Dermis microvascular lymphatic vessel endothelial cell (primary cell): ENCODE measurements at regions not wholly inside any gene's neighbourhood (a gene's known extent, or its start where the extent isn't known, plus 50 kb on each side); places are given as distances from the start of the nearest gene placed in this dataset.

Experiments
- DNase-seq, 2 donors: peaks; one replicate each; pipeline versions ENCODE4 v3.0.0 to v3.0.0-alpha.2; 2010; ENCODE audit warnings: low read depth in 2 of 2

DNA sequence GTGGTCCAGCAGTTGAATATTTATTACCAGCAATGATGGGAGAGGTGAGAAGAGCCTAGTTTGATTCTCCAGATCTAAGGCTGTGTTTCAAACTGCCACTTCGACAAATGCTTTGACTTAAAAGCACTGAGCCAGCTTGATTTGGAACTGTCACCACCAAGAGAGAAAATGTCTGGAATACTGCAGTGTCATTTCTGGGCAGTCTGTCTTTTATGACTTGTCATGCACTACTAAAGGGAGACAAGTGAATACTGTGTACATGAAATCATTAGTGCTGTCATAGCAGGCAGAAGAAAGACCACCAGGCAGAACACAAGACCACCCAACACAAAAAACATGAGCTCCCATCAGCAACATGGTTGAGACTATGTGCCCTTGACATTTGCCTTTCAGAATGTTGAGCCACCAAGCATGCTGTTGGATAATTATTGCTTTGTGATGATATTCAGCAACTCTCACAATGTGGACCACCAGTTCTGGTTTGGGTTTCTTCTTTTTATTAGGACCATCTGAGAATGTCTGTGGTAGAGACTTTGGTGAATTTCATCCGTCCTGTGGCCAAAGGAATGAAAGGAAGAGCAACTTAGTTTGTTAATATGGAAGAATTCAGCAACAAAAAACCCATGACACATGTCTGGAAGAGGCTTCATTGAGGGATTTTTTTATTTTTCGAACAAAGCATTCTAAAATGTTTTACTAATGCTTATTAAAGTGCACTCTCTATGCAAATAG lies 125.8 kb downstream of the NTMT2 start:
- DNase-seq: no peak

DNA sequence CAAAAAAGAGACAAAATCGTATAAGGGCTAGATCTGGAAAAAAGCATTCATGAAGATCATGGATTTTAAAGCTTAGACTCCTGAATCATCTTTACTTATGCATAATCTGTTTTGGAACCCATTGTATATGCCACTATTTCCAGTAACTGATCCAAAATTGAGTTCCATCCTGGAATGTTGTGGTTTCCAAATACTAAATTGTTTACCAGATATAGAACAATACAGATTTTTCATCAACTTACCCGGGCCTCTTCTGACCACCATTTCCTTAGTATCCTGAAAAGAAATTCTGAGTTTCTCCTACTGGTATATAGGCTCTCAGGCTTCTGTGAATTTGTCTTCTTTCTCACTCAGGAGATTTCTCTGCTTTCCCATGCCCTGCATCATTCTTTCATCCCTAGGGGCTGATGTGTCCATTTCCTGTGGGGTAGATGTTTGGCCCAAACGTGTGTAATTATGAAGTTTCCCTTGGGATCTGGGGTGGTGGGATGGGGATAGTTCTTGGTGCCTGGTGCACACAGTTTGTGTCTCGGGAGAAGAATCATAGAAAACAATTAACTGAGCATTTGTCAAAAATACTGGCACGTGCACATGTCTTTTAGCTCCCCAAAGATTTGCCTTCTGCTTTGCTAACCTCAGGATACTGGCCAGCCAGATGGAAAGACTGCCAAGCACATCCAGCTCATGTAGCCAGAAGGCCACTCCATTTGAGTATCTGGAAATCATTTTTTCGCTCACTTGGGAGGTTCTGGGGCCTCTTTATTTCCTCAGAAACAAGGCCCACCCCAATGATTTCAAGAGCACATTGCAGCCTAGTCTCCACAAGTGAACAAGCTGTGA lies 127.8 kb downstream of the NTMT2 start:
- no peak for DNase-seq

DNA sequence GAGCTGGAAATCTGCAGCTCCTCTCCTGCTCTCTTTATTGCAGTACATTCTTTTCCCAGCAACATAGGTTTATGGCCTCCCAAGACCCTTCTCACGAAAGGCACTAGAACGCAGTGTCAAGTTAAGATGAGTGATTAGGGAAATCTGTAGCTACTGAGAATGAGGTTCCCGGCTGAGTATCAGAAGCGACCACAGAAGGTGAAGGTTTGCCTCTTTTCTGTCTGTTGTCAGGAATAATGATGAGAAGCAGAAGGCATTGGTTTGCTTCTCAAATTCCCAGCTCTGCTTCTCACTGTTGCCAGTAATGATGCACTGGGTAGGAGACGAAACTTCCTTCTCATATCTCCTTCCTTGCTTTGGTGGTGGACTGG lies 128.4 kb downstream of the NTMT2 start:
- no peak for DNase-seq

DNA sequence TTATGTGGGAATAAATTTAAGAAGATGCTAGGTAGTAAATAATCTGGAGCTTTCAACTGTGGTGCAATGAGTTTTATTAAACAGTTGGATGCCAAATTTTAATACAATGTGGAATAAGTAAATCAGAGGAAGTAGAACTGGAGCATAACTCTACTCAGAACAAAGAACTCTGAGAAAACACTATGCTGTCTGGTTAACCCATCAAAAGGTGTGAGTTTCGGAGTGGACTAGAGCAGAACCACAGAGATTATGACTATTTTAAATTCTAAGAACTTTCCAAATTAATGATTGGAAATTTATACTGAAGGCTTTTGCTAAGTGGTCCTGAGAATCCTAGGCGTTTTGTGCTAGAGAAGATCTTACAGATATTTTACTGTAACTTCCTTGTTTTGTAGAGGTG lies 132.2 kb downstream of the NTMT2 start:
- no peak for DNase-seq

DNA sequence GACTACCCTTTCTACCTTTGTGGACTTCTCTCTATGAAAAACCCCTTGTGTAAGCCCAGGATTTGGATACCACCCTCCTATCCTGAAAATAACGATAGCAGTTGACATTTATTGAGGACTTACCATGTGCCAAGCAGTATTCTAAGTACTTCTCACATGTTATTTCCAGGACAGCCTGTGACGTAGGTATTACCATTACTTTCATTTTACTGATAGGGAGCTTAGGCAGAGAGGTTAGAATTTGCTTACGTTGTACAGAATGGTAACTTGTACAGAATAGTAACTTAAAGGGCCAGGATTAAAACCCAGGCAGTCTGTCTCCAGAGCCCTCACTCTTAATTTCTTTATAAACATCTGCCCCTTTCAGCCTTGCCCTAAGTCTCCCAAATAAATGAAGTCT lies 138.3 kb downstream of the NTMT2 start:
- no peak for DNase-seq

DNA sequence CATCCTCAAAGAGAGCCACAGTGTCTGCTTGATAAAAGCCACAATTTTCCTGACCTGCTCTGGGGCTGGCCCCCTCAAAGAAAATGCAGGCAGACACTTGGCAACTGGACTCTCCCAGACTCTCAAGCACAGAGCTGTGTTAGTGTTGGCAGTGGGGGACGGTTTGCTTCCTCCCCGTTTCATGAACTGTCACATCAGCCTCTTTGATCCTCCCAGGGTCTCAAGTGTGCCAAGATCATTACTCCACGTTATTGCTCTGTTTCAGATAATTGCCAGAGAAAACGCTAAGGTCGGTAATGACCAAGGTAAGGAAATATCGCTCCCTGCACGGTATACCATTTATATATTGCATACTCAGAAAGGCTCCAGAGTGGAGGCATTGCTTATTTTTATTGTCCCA lies 138.8 kb downstream of the NTMT2 start:
- DNase-seq: no peak

DNA sequence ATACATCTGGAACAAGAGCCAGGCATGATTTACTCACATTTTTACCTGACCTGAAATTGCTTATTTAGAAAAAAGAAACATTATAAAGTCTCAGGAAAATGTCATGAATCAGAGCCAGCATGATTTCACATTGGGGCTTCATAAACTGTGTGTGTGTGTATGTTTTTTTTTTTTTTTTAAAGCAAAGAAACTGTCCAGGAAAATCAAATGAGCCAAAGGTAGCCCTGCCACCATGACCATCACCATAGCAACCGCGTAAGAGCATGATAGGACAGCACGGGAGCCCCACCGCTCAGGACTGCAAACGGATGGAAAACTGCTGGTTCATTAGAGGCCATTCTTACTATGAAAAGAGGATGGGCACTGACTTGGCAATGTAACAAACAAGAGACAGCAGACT lies 139.2 kb downstream of the NTMT2 start:
- DNase-seq: no peak

DNA sequence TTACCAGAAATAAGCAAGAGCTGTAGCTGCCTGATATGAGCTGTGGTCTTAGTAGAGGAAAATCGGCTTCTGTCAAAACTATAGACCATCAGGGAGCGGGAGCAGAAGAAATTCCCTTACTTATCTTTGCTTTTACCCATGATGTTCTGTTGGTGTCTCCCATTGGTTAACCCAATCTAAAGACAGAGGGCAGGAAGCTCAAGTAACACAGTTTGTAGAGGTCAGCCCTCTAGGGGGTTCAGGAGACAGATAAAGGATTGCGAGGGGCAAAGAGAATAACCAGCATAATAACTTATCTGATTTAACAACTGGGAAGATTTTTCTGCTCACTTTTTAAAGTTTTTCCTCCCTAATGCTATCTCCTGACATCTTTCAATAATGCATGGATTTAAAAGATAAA lies 142.4 kb downstream of the NTMT2 start:
- DNase-seq: no peak

DNA sequence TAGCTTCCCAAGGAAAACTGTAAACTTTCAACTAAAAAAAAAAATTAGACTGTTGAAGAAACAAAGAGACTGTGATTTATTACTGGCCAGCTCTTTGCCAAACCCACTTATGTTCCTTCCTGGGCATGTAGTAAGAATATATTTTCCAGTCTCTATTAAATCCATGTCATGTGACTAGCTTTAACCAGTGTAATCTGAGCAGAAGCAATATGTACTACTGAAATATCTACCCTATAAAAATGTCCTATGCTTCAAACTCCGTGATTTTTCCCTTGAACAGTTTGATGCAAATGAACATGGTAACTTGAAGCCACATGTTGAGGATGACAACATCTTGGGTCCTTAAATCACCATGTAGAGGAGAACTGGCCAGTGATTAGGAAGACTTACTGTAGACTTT lies 144.5 kb downstream of the NTMT2 start:
- DNase-seq: no peak

DNA sequence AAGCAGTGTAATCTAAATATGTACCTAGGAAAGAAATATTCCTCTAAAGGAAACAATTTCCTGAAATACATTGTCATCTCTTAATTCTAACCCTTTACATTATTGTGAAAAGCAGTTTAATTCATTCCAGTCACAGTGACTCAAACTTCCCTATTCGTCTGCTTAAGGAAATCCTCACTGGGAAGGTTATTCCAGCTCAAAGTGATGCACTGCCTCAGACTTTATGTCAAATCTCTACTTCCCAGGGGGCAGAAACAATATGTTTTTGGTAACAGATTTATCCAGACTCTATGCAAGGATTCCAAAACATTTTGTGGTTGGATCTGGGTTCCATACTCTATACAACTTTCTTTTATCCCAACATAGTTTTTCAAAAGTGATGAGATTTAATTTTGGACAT lies 145.2 kb downstream of the NTMT2 start:
- DNase-seq: no peak

DNA sequence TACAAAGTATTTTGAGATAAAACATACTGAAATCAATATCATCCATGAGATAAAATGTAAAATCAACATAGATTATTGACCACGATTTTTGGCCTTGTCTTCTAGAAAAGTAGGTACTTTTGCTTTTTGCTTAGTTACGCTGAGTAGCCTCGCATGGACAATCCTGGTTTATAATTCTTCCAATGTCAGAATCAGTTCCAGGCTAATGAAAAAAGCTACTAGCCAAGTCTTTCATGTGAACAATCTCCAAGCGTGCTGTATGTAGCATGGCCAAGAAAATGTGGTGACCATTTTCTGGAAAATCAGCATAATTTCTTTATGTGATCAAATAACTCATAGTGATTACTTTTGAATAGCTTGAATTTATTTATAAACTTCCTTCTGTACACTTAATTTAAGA lies 145.8 kb downstream of the NTMT2 start:
- no peak for DNase-seq

DNA sequence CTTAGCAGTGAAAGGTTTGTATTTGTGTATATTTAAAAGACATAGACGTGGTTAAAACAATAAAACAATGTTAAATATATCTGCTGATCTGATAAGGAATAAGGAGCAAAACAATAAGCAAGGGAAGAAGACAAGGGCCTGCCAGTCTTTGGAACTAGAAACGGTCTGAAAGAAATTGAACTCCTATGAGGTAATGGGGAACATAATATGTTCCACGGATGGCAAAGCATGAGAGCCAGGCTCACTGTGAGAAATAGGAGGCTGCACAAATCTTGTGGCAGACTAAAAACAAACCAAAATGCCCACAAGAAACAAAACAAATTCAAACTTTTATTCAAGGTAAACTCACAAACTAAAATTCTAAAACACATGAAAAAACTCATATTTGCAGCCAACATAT lies 150.5 kb downstream of the NTMT2 start:
- DNase-seq: no peak

DNA sequence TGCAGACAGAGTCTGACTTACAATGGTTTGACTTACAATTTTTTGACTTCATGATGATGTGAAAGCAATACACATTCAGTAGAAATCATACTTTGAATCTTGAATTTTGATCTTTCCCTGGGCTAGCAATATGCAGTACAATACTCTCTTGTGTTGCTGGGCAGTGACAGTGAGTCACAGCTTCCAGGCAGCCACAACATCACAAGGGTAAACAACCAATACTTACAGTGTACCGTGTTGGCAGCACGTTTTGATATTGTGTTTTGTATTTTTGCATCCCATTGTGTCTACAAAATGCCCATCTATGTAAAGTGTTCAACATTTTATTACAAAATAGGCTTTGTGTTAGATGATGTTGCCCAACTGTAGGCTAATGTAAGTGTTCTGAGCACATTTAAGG lies 150.9 kb downstream of the NTMT2 start:
- no peak for DNase-seq

DNA sequence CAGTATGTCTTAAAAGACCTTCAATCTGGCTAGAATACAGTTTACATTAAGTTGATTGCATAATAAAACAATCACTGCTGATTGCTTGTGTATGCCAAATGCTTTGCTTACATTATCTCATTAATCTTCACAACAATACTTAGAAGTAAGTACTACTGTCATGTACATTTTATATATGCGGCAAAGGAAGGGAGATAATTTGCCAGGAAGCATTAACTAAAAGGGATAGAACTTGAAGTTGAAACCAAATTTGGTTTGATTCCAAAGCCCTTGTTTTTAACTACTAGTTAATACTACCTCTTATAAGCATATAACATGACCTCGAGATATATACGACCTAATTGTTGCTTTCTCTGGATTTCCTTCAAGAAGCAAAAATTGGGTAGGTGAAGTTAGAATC lies 155.8 kb downstream of the NTMT2 start:
- DNase-seq: no peak

DNA sequence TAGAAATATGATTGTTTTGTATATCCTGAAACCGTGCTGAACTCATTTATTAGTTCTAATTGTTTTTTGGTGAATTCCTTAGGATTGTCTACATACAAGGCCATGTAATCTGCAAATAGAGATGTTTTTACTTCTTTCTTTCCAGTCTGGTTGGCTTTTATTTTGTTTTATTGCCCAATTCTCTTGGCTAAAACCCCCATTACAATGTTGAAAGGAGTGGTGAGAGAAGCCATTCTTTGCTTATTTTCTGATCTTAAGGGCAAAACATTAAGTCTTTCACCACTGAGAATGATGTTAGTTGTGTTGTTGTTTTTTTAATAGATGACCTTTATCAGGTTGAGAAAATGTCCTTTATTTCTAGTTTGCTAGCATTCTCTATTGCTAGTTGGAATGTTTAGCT lies 157.3 kb downstream of the NTMT2 start:
- DNase-seq: no peak

DNA sequence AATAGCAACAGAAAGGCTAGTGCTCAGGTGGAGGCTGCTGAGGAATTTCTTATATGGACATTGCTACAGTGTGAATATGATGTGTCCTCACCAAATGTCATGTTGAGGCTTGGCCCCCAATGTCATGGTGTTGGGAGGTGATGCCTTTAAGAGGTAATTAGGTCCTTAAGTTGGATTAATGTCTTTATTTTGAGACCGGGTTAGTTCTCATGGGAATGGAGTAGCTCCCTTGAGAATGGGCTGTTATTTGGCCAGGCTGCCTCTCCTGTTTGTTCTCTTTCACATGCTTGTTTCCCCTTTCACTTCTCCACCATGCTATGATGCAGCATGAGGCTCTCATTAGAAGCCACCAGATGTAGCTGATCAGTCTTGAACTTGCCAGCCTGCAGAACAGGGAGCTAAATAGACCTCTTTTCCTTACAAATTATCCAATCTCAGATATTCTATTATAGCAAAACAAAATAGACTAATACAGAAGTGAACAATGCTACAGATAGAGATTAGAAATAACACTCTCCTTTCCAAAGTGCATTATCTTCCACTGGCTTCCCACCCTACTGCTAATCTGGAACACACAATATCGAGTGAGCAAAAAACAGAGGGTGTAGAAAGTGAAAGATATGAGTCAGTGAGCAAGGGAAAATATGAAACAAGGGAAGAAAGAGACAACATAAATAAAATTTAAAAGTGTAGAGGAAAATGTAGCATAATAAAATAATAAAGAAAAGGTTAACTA lies 160.2 kb downstream of the NTMT2 start:
- DNase-seq: no peak

DNA sequence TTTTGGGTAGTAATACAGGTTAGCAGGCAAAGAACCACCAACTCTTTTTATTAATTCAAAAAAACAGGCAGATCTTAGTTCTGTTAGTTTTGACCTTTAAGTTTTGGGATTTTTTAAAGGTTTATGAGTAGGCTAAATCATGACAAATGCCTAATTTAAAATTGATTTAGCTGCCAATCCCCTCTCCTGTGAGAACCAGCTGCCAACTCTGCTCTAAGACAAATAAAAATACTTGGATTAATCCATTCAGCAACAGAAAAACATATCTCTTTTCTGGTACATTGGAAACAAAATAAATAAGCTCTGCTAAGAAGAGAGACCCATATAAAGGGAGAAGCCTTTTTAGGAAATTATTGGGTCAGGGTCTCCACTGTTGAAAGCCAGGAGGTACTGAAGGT lies 160.8 kb downstream of the NTMT2 start:
- no peak for DNase-seq

DNA sequence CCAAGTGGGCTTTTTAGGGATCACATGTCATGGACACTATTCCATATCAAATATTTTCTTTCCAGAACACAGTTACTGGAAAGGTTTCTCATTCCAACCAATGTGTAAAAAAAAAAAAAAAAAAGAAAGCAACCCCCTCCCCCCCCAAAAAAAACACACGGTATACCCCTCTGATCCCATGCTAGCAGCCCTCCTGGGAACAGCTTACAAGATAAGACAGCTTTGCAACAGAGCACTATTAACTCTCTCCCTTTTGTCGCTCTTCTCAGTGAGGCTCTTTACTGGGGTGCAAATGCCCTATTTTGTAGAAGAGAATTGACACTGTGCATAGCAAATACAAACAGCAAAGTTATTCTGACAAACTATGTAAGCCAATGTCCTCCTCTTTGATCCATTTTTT lies 161.2 kb downstream of the NTMT2 start:
- no peak for DNase-seq

DNA sequence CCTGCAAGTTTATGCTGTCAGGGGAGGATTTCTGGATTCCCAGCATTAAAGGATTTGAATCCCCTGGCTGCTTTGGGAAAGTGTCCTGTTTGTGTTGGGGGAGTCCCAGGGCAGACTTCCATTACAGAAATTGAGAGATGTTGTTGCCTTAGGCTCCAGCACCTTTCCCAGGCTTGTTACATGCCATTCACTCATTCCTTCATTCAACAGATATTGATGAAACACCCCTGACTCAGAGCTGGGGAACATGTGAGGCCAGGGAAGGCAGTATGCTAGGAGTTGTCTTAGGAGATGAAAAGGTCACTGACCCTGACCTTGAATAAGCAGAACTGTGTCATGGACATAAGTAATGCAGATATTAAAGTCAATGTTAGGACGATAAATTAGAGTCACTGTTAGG lies 161.7 kb downstream of the NTMT2 start:
- DNase-seq: no peak

DNA sequence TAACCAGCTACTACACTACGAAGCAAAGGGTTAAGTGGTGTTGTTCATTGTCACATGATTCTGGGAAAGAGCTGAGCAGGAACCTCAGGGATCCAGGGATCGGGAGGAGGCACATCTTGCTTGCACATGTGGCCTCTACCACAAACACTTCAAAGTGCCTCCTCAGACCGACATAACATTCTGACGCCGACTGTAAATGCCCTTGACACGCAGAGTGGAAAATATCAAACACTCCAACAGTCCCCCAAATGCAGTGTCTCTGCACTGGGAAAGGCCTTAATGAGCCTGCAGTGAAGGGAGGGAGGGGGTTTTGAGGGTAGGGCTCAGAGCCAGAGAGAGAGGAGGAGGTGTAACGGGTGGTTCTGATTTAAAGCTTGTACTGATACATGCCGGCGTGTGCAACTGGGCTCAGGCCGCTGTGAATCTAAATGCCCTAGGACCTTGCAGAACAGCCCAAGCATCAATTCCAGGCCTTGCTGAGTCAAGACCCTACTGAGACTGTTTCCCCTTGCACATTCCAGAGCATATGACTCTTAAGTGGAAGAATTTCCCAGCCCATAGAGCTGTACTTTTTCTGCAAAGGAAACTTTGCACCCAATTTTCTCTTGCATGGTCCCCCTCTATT lies 163.7 kb downstream of the NTMT2 start:
- DNase-seq: no peak

DNA sequence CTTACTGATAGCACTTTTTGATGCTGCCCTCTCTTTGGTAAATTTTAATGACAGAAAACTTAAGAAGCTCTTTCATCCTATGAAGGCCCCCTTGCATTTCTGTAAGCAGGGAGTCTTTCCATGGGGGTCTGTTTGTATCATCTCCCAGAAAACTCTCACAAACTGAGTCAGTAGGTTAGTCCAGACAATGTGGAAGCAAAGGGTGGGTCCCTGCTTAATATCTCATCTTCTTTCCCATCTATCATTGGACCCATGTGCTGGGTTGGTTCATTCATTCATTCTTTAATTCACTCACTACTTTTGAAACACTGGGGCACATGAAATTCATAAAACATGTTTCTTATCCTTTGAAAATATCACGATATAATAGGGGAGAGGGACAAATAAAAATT lies 164.3 kb downstream of the NTMT2 start:
- DNase-seq: no peak

DNA sequence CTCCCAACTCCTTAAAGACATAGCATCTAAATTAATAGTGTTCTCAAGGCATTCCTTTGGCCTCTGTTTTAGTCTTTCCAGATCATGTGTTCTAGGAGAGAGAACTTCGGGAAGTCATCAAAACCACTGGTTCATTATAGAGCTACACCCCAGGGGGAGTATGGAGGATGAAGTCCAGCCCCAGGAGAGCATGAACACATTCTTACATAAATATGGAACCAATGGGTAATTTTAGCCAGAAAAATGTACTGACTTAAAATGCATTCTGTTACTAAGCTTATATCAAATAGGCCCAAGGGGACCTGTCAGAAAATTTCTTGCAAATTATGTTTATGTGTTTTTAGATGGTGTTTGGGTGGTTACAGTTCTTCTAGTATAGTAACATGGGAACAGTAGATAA lies 165.2 kb downstream of the NTMT2 start:
- DNase-seq: no peak
